Activated T-cell treated with anti-CD3 and anti-CD28 coated beads, Interleukin-2, amount 50 U/mL, for 72 hours (primary cell): ENCODE measurements at regions not wholly inside any gene's neighbourhood (a gene's known extent, or its start where the extent isn't known, plus 50 kb on each side); places are given as distances from the start of the nearest gene placed in this dataset.

Source experiments
- ATAC-seq, 2 donors: fragments of 150-1000 bp; cut with Tn5 transposase; replicated peaks in 1 of 2; 2 replicates each; pipeline ENCODE4 v1.10.0; 2021; ENCODE audit warnings: moderate library complexity in 2 of 2, mild to moderate bottlenecking in 1 of 2
- DNase-seq, 2 donors: peaks; one replicate each; pipeline ENCODE4 v3.0.0; 2021 to 2022; ENCODE audit warnings: mixed read lengths in 1 of 2
- H3K27ac Mint-ChIP-seq: one replicate; pipeline ENCODE4 v1.8.0; 2022; ENCODE audit warnings: mild to moderate bottlenecking, moderate library complexity, mixed read lengths
- H3K27me3 Mint-ChIP-seq: one replicate; pipeline ENCODE4 v1.8.0; 2022; ENCODE audit warnings: low read depth, mixed read lengths
- H3K36me3 Mint-ChIP-seq, 2 donors: one replicate each; pipeline ENCODE4 v1.8.0; 2022; ENCODE audit warnings: mixed read lengths in 2 of 2, mild to moderate bottlenecking in 1 of 2; ENCODE audit not compliant: insufficient read depth in 2 of 2
- H3K4me1 Mint-ChIP-seq: one replicate; pipeline ENCODE4 v1.8.0; 2022; ENCODE audit warnings: low read depth, mixed read lengths
- H3K4me3 Mint-ChIP-seq, 2 donors: one replicate each; pipeline ENCODE4 v1.8.0; 2022; ENCODE audit warnings: mild to moderate bottlenecking in 2 of 2, mixed read lengths in 2 of 2, moderate library complexity in 2 of 2
- H3K9me3 Mint-ChIP-seq, 2 donors: one replicate each; pipeline ENCODE4 v1.8.0; 2022; ENCODE audit warnings: mixed read lengths in 2 of 2

- Mint-ChIP-seq H3K4me3 (no peak overlapping the region), H3K9me3 (no peaks in the 10 kb centered on the region), H3K27me3 (peaks cover 17% of the 10 kb centered on the region), H3K36me3 (no peaks in the 10 kb centered on the region), H3K27ac (no peak overlapping the region), H3K4me1 (no peaks in the 10 kb centered on the region)
- ATAC-seq = no peak
- DNase-seq = no peak
These were observed 315.6 kb upstream of the CITED2 start for GRCh38 chr6:139690007-139690406.

DNA sequence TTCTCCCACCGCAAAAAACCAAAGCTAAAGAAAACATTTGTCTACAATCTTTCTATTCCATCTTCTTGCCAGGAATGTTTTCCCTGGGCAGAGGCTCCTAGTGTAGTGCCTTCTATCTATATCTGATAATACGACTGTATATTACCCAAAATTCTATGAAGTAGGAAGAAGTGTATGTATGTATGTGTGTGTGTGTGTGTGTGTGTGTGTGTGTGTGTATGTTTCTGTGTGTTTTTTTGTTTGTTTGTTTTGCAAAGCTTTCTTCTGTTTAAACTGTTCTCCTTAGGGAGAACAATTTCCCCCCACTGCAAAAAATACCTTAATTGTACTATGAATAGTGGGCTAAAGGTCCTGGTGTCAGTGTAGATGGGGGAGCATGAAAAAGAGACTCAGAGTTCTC is 312.6 kb upstream of the CITED2 start:
- ATAC-seq = no peak
- H3K4me3 Mint-ChIP-seq = no peak overlapping the region
- no peaks in the 10 kb centered on the region for H3K4me1 Mint-ChIP-seq
- no peaks in the 10 kb centered on the region for H3K36me3 Mint-ChIP-seq
- H3K9me3 Mint-ChIP-seq = no peaks in the 10 kb centered on the region
- peaks cover 6% of the 10 kb centered on the region for H3K27me3 Mint-ChIP-seq
- H3K27ac Mint-ChIP-seq = no peak overlapping the region
- no peak for DNase-seq

DNA sequence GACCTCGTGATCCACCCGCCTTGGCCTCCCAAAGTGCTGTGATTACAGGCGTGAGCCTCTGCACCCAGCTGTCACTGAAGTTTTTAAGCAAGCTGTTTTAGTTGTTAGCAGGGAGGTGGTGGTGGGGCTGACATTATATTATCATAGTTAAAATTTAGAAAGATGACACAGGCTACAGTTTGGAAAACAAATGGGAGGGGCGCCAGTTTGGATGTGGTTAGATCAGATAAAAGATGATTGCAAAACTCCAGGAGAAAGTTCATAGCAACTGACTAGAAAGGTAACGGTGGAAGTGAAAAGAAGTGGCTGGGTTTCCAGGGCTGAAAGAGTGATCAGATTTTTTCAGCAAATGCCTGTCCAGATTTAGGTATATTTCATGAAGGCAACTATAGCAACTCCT is 311.9 kb upstream of the CITED2 start:
- Mint-ChIP-seq H3K36me3 (no peaks in the 10 kb centered on the region), H3K27ac (no peak overlapping the region), H3K9me3 (no peaks in the 10 kb centered on the region)

GRCh38 chr6:139685009-139685408 is 310.6 kb upstream of the CITED2 start:
- DNase-seq = no peak
- Mint-ChIP-seq H3K27me3 (peaks cover 6% of the 10 kb centered on the region), H3K9me3 (no peaks in the 10 kb centered on the region), H3K4me1 (no peaks in the 10 kb centered on the region), H3K27ac (no peak overlapping the region), H3K36me3 (no peaks in the 10 kb centered on the region), H3K4me3 (no peak overlapping the region)
- ATAC-seq = no peak

More for the DNA sequence above, 311.9 kb upstream of the CITED2 start:
- DNase-seq (no peak), ATAC-seq (no peak)
- H3K4me3 Mint-ChIP-seq = no peak overlapping the region
- peaks cover 6% of the 10 kb centered on the region for H3K27me3 Mint-ChIP-seq
- H3K4me1 Mint-ChIP-seq = no peaks in the 10 kb centered on the region

DNA sequence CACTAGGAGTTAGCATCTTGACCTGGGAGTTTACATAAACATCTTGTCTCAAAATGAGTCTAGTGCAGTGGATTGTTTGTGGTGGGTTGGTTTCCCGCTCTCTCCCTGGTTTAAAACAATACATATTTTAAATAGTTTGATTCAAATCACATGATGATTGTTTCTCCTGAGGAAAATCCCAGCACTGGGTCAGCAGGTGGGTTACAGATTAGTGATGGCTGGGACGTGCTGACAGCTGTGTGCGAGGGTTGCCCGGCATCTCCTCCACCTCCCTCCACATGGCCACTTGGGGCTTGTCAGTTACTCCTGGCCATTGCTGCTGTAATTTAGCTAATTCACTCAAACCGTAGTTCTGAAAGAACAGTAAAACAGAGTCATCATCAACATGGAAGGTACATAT is 306.4 kb upstream of the CITED2 start:
- ATAC-seq (no peak), DNase-seq (no peak)
- Mint-ChIP-seq H3K4me3 (no peak overlapping the region), H3K4me1 (no peaks in the 10 kb centered on the region), H3K36me3 (no peaks in the 10 kb centered on the region), H3K27me3 (no peaks in the 10 kb centered on the region), H3K27ac (no peak overlapping the region), H3K9me3 (no peaks in the 10 kb centered on the region)

DNA sequence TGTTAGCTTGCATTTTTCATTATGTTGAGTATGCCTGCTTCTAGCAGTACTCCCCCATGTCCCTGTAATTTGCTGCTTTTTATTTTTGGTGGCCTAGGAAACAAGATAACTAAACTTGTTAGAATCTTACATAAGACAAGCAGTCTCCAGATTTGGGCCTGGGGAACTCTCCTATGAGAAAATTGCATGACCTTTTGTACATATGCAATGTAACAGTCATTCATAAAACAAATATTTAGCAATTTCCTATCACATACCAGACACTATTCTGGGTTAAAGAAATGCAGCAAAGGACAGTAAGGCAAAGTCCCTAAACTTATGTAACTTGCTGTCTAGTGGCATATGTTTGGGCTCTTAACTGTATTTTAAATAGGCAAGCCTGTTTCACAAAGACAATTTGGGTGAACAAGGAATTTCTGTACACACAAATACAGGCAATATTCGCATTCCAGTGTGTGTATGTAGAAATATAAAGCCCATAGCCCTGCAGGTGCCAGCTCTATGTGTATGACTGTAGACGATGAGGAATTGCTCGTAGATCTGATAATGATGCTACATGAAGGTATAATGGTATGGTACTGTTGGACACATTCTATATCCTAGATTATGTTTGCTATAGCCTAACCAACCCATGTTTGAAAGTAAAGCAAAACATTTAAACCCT is 305.2 kb upstream of the CITED2 start:
- H3K27me3 Mint-ChIP-seq = no peaks in the 10 kb centered on the region
- no peak overlapping the region for H3K27ac Mint-ChIP-seq
- H3K4me3 Mint-ChIP-seq = no peak overlapping the region
- no peak for DNase-seq
- no peak for ATAC-seq
- no peaks in the 10 kb centered on the region for H3K36me3 Mint-ChIP-seq
- H3K4me1 Mint-ChIP-seq = no peaks in the 10 kb centered on the region
- no peaks in the 10 kb centered on the region for H3K9me3 Mint-ChIP-seq

GRCh38 chr6:139676718-139677117 is 302.3 kb upstream of the CITED2 start:
- no peak for ATAC-seq
- H3K27ac Mint-ChIP-seq = no peak overlapping the region
- no peaks in the 10 kb centered on the region for H3K36me3 Mint-ChIP-seq
- no peaks in the 10 kb centered on the region for H3K4me1 Mint-ChIP-seq
- DNase-seq = no peak
- no peaks in the 10 kb centered on the region for H3K9me3 Mint-ChIP-seq
- H3K4me3 Mint-ChIP-seq = no peak overlapping the region
- no peaks in the 10 kb centered on the region for H3K27me3 Mint-ChIP-seq

- Mint-ChIP-seq H3K4me1 (no peaks in the 10 kb centered on the region), H3K4me3 (no peak overlapping the region), H3K9me3 (peaks cover 1 to 2% of the 10 kb centered on the region in 2 donors), H3K27me3 (no peaks in the 10 kb centered on the region), H3K36me3 (peaks cover 2 to 4% of the 10 kb centered on the region in 2 donors), H3K27ac (no peak overlapping the region)
- ATAC-seq (no peak), DNase-seq (no peak)
These were observed 291.8 kb upstream of the CITED2 start for GRCh38 chr6:139666284-139666683.

DNA sequence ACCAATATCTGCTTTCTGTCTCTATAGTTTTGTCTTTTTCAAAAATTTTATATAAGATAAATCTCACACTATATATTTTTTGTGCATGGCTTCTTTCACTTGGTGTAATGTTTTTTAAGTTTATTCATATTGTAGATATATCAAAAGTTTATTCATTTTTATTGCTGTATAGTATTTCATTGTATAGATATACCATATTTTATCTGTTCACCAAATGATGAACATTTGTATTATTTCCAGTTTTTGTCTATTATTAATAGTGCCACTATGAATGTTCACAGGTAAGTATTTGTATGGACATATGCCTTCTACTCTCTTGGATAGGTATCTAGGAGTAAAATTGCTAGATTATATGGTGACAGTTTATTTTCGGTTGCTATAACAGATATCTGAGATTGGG is 289.5 kb upstream of the CITED2 start:
- Mint-ChIP-seq H3K27me3 (no peaks in the 10 kb centered on the region), H3K9me3 (peaks cover 1 to 2% of the 10 kb centered on the region in 2 donors), H3K4me1 (no peaks in the 10 kb centered on the region), H3K27ac (no peak overlapping the region), H3K4me3 (no peak overlapping the region), H3K36me3 (peaks cover 2 to 4% of the 10 kb centered on the region in 2 donors)
- ATAC-seq = no peak
- no peak for DNase-seq

DNA sequence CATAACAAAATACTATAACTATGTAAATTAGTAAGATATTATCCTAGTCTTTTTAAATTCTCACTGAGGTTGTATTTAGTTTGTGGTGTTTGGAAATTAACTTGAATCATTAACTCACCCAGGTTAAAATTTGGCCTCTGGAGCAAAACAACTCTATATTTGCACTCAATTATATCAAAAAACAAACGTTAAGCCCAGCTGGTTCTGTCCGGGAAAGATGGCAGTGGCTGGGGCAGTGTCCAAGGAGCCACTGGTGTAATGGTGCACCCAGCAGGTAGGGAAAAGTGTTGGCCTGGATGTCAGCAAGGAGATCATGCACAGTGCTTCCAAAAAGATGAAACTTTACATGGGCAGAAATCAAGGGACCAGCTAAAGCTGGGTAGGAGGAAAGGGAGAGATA is 285.3 kb upstream of the CITED2 start:
- Mint-ChIP-seq H3K4me1 (no peaks in the 10 kb centered on the region), H3K9me3 (peaks cover 0 to 1% of the 10 kb centered on the region in 2 donors), H3K27me3 (no peaks in the 10 kb centered on the region), H3K27ac (no peak overlapping the region), H3K4me3 (no peak overlapping the region), H3K36me3 (peaks cover 0 to 1% of the 10 kb centered on the region in 2 donors)
- DNase-seq = no peak
- ATAC-seq = no peak

DNA sequence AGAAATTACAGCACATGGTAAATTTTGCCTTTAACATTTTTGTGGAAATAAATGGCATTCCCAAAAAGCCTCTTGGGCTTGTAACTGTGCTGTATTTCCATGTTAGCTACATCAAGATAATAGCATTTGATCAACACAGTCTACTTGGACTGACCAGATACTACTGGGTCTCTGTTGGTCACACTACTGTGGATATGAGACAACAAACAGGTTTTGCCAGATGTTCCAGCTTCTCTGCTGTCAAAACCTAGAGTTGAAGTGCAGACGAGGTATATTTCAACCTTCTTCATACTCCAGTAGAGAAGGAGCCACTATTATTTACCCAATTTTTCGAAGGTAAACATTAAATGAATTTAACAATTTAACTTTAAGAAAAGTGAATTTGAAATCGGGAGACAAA is 284.7 kb upstream of the CITED2 start:
- H3K36me3 Mint-ChIP-seq = peaks cover 0 to 1% of the 10 kb centered on the region in 2 donors
- no peak for ATAC-seq
- peaks cover 0 to under 1% of the 10 kb centered on the region in 2 donors for H3K9me3 Mint-ChIP-seq
- H3K27me3 Mint-ChIP-seq = no peaks in the 10 kb centered on the region
- no peaks in the 10 kb centered on the region for H3K4me1 Mint-ChIP-seq
- no peak overlapping the region for H3K4me3 Mint-ChIP-seq
- no peak for DNase-seq
- H3K27ac Mint-ChIP-seq = no peak overlapping the region

DNA sequence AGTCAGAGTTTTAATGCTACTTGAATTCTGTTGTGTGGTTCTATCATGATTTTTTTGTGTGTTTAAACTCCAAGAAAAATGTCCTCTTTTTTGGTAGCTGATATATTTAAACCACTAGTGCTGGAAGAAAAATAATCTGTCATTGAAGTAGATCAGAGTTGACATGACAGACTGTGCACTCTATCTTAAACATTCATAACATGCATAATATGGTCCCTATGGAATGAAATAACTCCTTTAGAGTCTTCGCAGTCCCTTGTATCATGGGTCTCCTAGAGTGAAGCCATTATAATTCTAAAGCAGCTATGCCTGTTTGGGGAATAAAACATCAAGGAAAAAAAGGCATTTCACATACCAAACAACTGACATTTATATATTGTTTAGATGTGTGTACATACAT is 282.7 kb upstream of the CITED2 start:
- no peak for ATAC-seq
- H3K9me3 Mint-ChIP-seq = no peaks in the 10 kb centered on the region
- no peak for DNase-seq
- H3K36me3 Mint-ChIP-seq = no peaks in the 10 kb centered on the region
- no peak overlapping the region for H3K4me3 Mint-ChIP-seq
- H3K27me3 Mint-ChIP-seq = no peaks in the 10 kb centered on the region
- no peak overlapping the region for H3K27ac Mint-ChIP-seq
- no peaks in the 10 kb centered on the region for H3K4me1 Mint-ChIP-seq

- no peak overlapping the region for H3K4me3 Mint-ChIP-seq
- no peaks in the 10 kb centered on the region for H3K27me3 Mint-ChIP-seq
- H3K36me3 Mint-ChIP-seq = no peaks in the 10 kb centered on the region
- no peak for DNase-seq
- H3K4me1 Mint-ChIP-seq = no peaks in the 10 kb centered on the region
- no peaks in the 10 kb centered on the region for H3K9me3 Mint-ChIP-seq
- no peak overlapping the region for H3K27ac Mint-ChIP-seq
- no peak for ATAC-seq
These were observed 281.6 kb upstream of the CITED2 start for GRCh38 chr6:139655783-139656705.
